Skeletal muscle tissue (tissue), 3 donors: ENCODE measurements at regions not wholly inside any gene's neighbourhood (a gene's known extent, or its start where the extent isn't known, plus 50 kb on each side); places are given as distances from the start of the nearest gene placed in this dataset.

ENCODE experiments used
- H3K27ac ChIP-seq: one replicate; pipeline ENCODE4 v1.7.0; 2013; ENCODE audit warnings: mild to moderate bottlenecking, low read depth, low read length, inconsistent platforms
- H3K27me3 ChIP-seq, 3 donors: one replicate each; pipeline ENCODE4 v1.7.0; 2013; ENCODE audit warnings: low read length in 3 of 3; ENCODE audit not compliant: control insufficient read depth in 3 of 3, insufficient read depth in 3 of 3
- H3K36me3 ChIP-seq, 3 donors: one replicate each; pipeline ENCODE4 v1.7.0; 2013; ENCODE audit warnings: low read length in 3 of 3; ENCODE audit not compliant: control insufficient read depth in 3 of 3, insufficient read depth in 3 of 3
- H3K4me1 ChIP-seq, 3 donors: one replicate each; pipeline ENCODE4 v1.7.0; 2013; ENCODE audit warnings: low read length in 3 of 3, mild to moderate bottlenecking in 3 of 3; ENCODE audit not compliant: control insufficient read depth in 3 of 3, insufficient read depth in 3 of 3
- H3K4me3 ChIP-seq, 3 donors: one replicate each; pipeline ENCODE4 v1.7.0; 2013; ENCODE audit warnings: low read length in 3 of 3
- H3K9ac ChIP-seq, 3 donors: one replicate each; pipeline ENCODE4 v1.7.0; 2013; ENCODE audit warnings: low read length in 3 of 3, mild to moderate bottlenecking in 3 of 3, moderate library complexity in 2 of 3, low read depth in 1 of 3
- H3K9me3 ChIP-seq, 3 donors: one replicate each; pipeline ENCODE4 v1.7.0; 2013; ENCODE audit warnings: low read length in 3 of 3; ENCODE audit not compliant: control insufficient read depth in 3 of 3
- donor health status: Osteomylitis.

GRCh38 chr20:60233018-60233630 is 274.9 kb downstream of the CDH26 start:
- H3K9me3 ChIP-seq: no peaks in the 10 kb centered on the region
- no peak overlapping the region for H3K27ac ChIP-seq
- no peak overlapping the region for H3K4me3 ChIP-seq
- H3K27me3 ChIP-seq: peaks cover 0 to 2% (median under 1%) of the 10 kb centered on the region in 3 donors
- no peak overlapping the region for H3K9ac ChIP-seq
- no peaks in the 10 kb centered on the region for H3K4me1 ChIP-seq
- no peaks in the 10 kb centered on the region for H3K36me3 ChIP-seq

- H3K9me3 ChIP-seq: no peaks in the 10 kb centered on the region
- no peak overlapping the region for H3K4me3 ChIP-seq
- no peak overlapping the region for H3K9ac ChIP-seq
- H3K27ac ChIP-seq: no peak overlapping the region
- no peaks in the 10 kb centered on the region for H3K4me1 ChIP-seq
- H3K36me3 ChIP-seq: no peaks in the 10 kb centered on the region
- peaks cover 0 to 20% (median 16%) of the 10 kb centered on the region in 3 donors for H3K27me3 ChIP-seq
These were observed 278.4 kb downstream of the CDH26 start for GRCh38 chr20:60236613-60237012.

GRCh38 chr20:60237981-60238380 is 279.8 kb downstream of the CDH26 start:
- Histone ChIP-seq H3K27me3 (peaks cover 0 to 20% (median 16%) of the 10 kb centered on the region in 3 donors), H3K27ac (no peak overlapping the region), H3K9ac (no peak overlapping the region), H3K9me3 (no peaks in the 10 kb centered on the region), H3K4me3 (no peak overlapping the region), H3K4me1 (no peaks in the 10 kb centered on the region), H3K36me3 (no peaks in the 10 kb centered on the region)

- Histone ChIP-seq H3K36me3 (no peaks in the 10 kb centered on the region), H3K4me1 (no peaks in the 10 kb centered on the region), H3K27me3 (peaks cover 0 to 20% (median 16%) of the 10 kb centered on the region in 3 donors), H3K9me3 (no peaks in the 10 kb centered on the region), H3K9ac (no peak overlapping the region), H3K4me3 (no peak overlapping the region), H3K27ac (no peak overlapping the region)
These were observed 280.9 kb downstream of the CDH26 start for GRCh38 chr20:60238992-60239660.

GRCh38 chr20:60239956-60240355 is 281.7 kb downstream of the CDH26 start:
- H3K9me3 ChIP-seq: no peaks in the 10 kb centered on the region
- H3K27me3 ChIP-seq: peaks cover 0 to 20% (median 16%) of the 10 kb centered on the region in 3 donors
- H3K36me3 ChIP-seq: no peaks in the 10 kb centered on the region
- H3K4me1 ChIP-seq: no peaks in the 10 kb centered on the region
- H3K9ac ChIP-seq: no peak overlapping the region
- H3K27ac ChIP-seq: no peak overlapping the region
- H3K4me3 ChIP-seq: no peak overlapping the region

GRCh38 chr20:60240415-60240814 is 282.2 kb downstream of the CDH26 start:
- H3K27me3 ChIP-seq: peaks cover 0 to 20% (median 16%) of the 10 kb centered on the region in 3 donors
- no peaks in the 10 kb centered on the region for H3K9me3 ChIP-seq
- H3K27ac ChIP-seq: no peak overlapping the region
- H3K9ac ChIP-seq: no peak overlapping the region
- no peaks in the 10 kb centered on the region for H3K36me3 ChIP-seq
- H3K4me3 ChIP-seq: no peak overlapping the region
- no peaks in the 10 kb centered on the region for H3K4me1 ChIP-seq

- Histone ChIP-seq H3K9me3 (no peaks in the 10 kb centered on the region), H3K36me3 (no peaks in the 10 kb centered on the region), H3K27ac (no peak overlapping the region), H3K4me1 (no peaks in the 10 kb centered on the region), H3K4me3 (no peak overlapping the region), H3K9ac (no peak overlapping the region), H3K27me3 (peaks cover 0 to 20% (median 16%) of the 10 kb centered on the region in 3 donors)
These were observed 282.8 kb downstream of the CDH26 start for GRCh38 chr20:60240986-60241385.

GRCh38 chr20:60242836-60243505 is 284.7 kb downstream of the CDH26 start:
- H3K4me1 ChIP-seq: no peaks in the 10 kb centered on the region
- no peak overlapping the region for H3K9ac ChIP-seq

GRCh38 chr20:60244373-60245146 is 286.3 kb downstream of the CDH26 start:
- Histone ChIP-seq H3K27ac (no peak overlapping the region), H3K27me3 (peaks cover 0 to 11% (median 7%) of the 10 kb centered on the region in 3 donors), H3K4me3 (no peak overlapping the region), H3K9me3 (no peaks in the 10 kb centered on the region), H3K36me3 (no peaks in the 10 kb centered on the region), H3K4me1 (no peaks in the 10 kb centered on the region), H3K9ac (no peak overlapping the region)

More at GRCh38 chr20:60242836-60243505, 284.7 kb downstream of the CDH26 start:
- Histone ChIP-seq H3K4me3 (no peak overlapping the region), H3K36me3 (no peaks in the 10 kb centered on the region), H3K27me3 (peaks cover 0 to 17% (median 16%) of the 10 kb centered on the region in 3 donors), H3K27ac (no peak overlapping the region), H3K9me3 (no peaks in the 10 kb centered on the region)
